Stomach (tissue), 4 donors: ENCODE measurements at regions not wholly inside any gene's neighbourhood (a gene's known extent, or its start where the extent isn't known, plus 50 kb on each side); places are given as distances from the start of the nearest gene placed in this dataset.

Experiments
- CTCF ChIP-seq, 7 experiments: fragments of 450-650 bp in 4 of 7; fragments of 200-600 bp in 3 of 7; sonication (generic) in 3 of 7; IDR thresholded peaks; one replicate each; pipeline ENCODE4 v1.5.1; 2016 to 2019; ENCODE audit warnings: antibody characterized with exemption in 7 of 7, control low read depth in 2 of 7, mild to moderate bottlenecking in 1 of 7
- POLR2A ChIP-seq, 4 donors: fragments of 450-650 bp; IDR thresholded peaks; one replicate each; pipeline ENCODE4 v1.6.1; 2016; ENCODE audit warnings: antibody characterized with exemption in 4 of 4, control low read depth in 2 of 4, mild to moderate bottlenecking in 1 of 4, moderate library complexity in 1 of 4
- POLR2AphosphoS5 ChIP-seq, 3 donors: sonication (generic); formaldehyde crosslinking; IDR thresholded peaks; one replicate each; pipeline ENCODE4 v1.6.1; 2016; ENCODE audit warnings: antibody characterized with exemption in 3 of 3

GRCh38 chr10:10852464-10852863, 165.2 kb upstream of the CELF2 start:
- no peak for TF ChIP-seq CTCF (IDR thresholded peaks at IDR 0.05)
- TF ChIP-seq POLR2A (IDR thresholded peaks at IDR 0.05): no peak
- no peak for TF ChIP-seq POLR2AphosphoS5 (IDR thresholded peaks at IDR 0.05)
